ENCODE measurements at regions not wholly inside any gene's neighbourhood (a gene's known extent, or its start where the extent isn't known, plus 50 kb on each side); places are given as distances from the start of the nearest gene placed in this dataset.

- DNase-seq (ENCODE audit: low read depth): no peak
These were observed 161.7 kb upstream of the UBE2E1 start for GRCh38 chr3:23644099-23644498.

- DNase-seq (ENCODE audit: low read depth): no peak
These were observed 161.1 kb upstream of the UBE2E1 start for GRCh38 chr3:23644676-23645075.

- no peak for DNase-seq (ENCODE audit: low read depth)
These were observed 160.1 kb upstream of the UBE2E1 start for GRCh38 chr3:23645533-23646183.

GRCh38 chr3:23646184-23646920 lies 159.4 kb upstream of the UBE2E1 start:
- no peak for DNase-seq (ENCODE audit: low read depth)

GRCh38 chr3:23647706-23648258 lies 158.0 kb upstream of the UBE2E1 start:
- DNase-seq (ENCODE audit: low read depth): no peak

- peak; percentile 54 for DNase-seq (ENCODE audit: low read depth)
These were observed 157.3 kb upstream of the UBE2E1 start for GRCh38 chr3:23648326-23648995.

- no peak for DNase-seq (ENCODE audit: low read depth)
These were observed 156.8 kb upstream of the UBE2E1 start for GRCh38 chr3:23648996-23649395.

GRCh38 chr3:23649448-23649847 lies 156.3 kb upstream of the UBE2E1 start:
- no peak for DNase-seq (ENCODE audit: low read depth)

- peak; percentile 76 for DNase-seq (ENCODE audit: low read depth)
These were observed 155.2 kb upstream of the UBE2E1 start for GRCh38 chr3:23650371-23651140.

GRCh38 chr3:23653647-23654525 lies 151.9 kb upstream of the UBE2E1 start:
- no peak for DNase-seq (ENCODE audit: low read depth)

- DNase-seq (ENCODE audit: low read depth): no peak
These were observed 151.2 kb upstream of the UBE2E1 start for GRCh38 chr3:23654571-23654970.

- no peak for DNase-seq (ENCODE audit: low read depth)
These were observed 150.0 kb upstream of the UBE2E1 start for GRCh38 chr3:23655749-23656148.

GRCh38 chr3:23656199-23656598 lies 149.6 kb upstream of the UBE2E1 start:
- DNase-seq (ENCODE audit: low read depth): no peak

- no peak for DNase-seq (ENCODE audit: low read depth)
These were observed 148.9 kb upstream of the UBE2E1 start for GRCh38 chr3:23656821-23657220.

GRCh38 chr3:23657647-23658046 lies 148.1 kb upstream of the UBE2E1 start:
- no peak for DNase-seq (ENCODE audit: low read depth)

- no peak for DNase-seq (ENCODE audit: low read depth)
These were observed 146.5 kb upstream of the UBE2E1 start for GRCh38 chr3:23659274-23659673.

- DNase-seq (ENCODE audit: low read depth): no peak
These were observed 145.8 kb upstream of the UBE2E1 start for GRCh38 chr3:23659840-23660430.

GRCh38 chr3:23662079-23662617 lies 143.6 kb upstream of the UBE2E1 start:
- DNase-seq (ENCODE audit: low read depth): no peak

- no peak for DNase-seq (ENCODE audit: low read depth)
These were observed 142.5 kb upstream of the UBE2E1 start for GRCh38 chr3:23663246-23663645.

GRCh38 chr3:23663661-23664186 lies 142.0 kb upstream of the UBE2E1 start:
- DNase-seq (ENCODE audit: low read depth): no peak

Measured in stromal cell of bone marrow (primary cell).